Memory B cell (primary cell): ENCODE measurements at regions not wholly inside any gene's neighbourhood (a gene's known extent, or its start where the extent isn't known, plus 50 kb on each side); places are given as distances from the start of the nearest gene placed in this dataset.

Experiments
- ATAC-seq: fragments of 150-1000 bp; cut with Tn5 transposase; 2 replicates; pipeline ENCODE4 v1.10.0; 2021; ENCODE audit warnings: low read depth, mild to moderate bottlenecking, moderate library complexity
- DNase-seq, 2 donors: peaks; one replicate each; pipeline ENCODE4 v3.0.0; 2022; ENCODE audit warnings: low spot score in 2 of 2
- H3K27ac Mint-ChIP-seq: one replicate; pipeline ENCODE4 v1.8.0; 2022; ENCODE audit warnings: mild to moderate bottlenecking, moderate library complexity, mixed read lengths
- H3K27me3 Mint-ChIP-seq: one replicate; pipeline ENCODE4 v1.8.0; 2022; ENCODE audit warnings: mixed read lengths
- H3K36me3 Mint-ChIP-seq: one replicate; pipeline ENCODE4 v1.8.0; 2022; ENCODE audit warnings: mild to moderate bottlenecking, mixed read lengths
- H3K4me1 Mint-ChIP-seq: one replicate; pipeline ENCODE4 v1.8.0; 2022; ENCODE audit warnings: mixed read lengths
- H3K4me3 Mint-ChIP-seq: one replicate; pipeline ENCODE4 v1.8.0; 2022; ENCODE audit warnings: mild to moderate bottlenecking, moderate library complexity, mixed read lengths
- H3K9me3 Mint-ChIP-seq: one replicate; pipeline ENCODE4 v1.8.0; 2022; ENCODE audit warnings: mixed read lengths

GRCh38 chr14:104366931-104367865 is 212.4 kb upstream of the C14orf180 start:
- Mint-ChIP-seq H3K4me1 (peaks cover 3% of the 10 kb centered on the region), H3K36me3 (no peaks in the 10 kb centered on the region), H3K27ac (no peak overlapping the region), H3K4me3 (no peak overlapping the region), H3K27me3 (peaks cover 2% of the 10 kb centered on the region), H3K9me3 (peaks cover 7% of the 10 kb centered on the region)
- DNase-seq (no peak), ATAC-seq (no peak)

- DNase-seq, result no peak
- H3K27ac Mint-ChIP-seq, result no peak overlapping the region
- peaks cover 7% of the 10 kb centered on the region for H3K9me3 Mint-ChIP-seq
- peaks cover 3% of the 10 kb centered on the region for H3K4me1 Mint-ChIP-seq
- H3K27me3 Mint-ChIP-seq, result peaks cover 4% of the 10 kb centered on the region
- no peaks in the 10 kb centered on the region for H3K36me3 Mint-ChIP-seq
- no peak for ATAC-seq
- H3K4me3 Mint-ChIP-seq, result no peak overlapping the region
These were observed 211.5 kb upstream of the C14orf180 start for GRCh38 chr14:104367866-104368750.

- DNase-seq (no peak), ATAC-seq (no peak)
- no peak overlapping the region for H3K27ac Mint-ChIP-seq
- H3K36me3 Mint-ChIP-seq, result no peaks in the 10 kb centered on the region
- peaks cover 6% of the 10 kb centered on the region for H3K27me3 Mint-ChIP-seq
- peaks cover 3% of the 10 kb centered on the region for H3K4me1 Mint-ChIP-seq
- H3K9me3 Mint-ChIP-seq, result peaks cover 7% of the 10 kb centered on the region
- H3K4me3 Mint-ChIP-seq, result no peak overlapping the region
These were observed 210.8 kb upstream of the C14orf180 start for GRCh38 chr14:104368751-104369100.

GRCh38 chr14:104369208-104369607 is 210.4 kb upstream of the C14orf180 start:
- peaks cover 7% of the 10 kb centered on the region for H3K9me3 Mint-ChIP-seq
- H3K36me3 Mint-ChIP-seq, result no peaks in the 10 kb centered on the region
- DNase-seq (no peak), ATAC-seq (no peak)
- H3K27me3 Mint-ChIP-seq, result peaks cover 9% of the 10 kb centered on the region
- H3K4me3 Mint-ChIP-seq, result no peak overlapping the region
- peaks cover 3% of the 10 kb centered on the region for H3K4me1 Mint-ChIP-seq
- H3K27ac Mint-ChIP-seq, result no peak overlapping the region

GRCh38 chr14:104370256-104370870 is 209.2 kb upstream of the C14orf180 start:
- Mint-ChIP-seq H3K4me1 (peaks cover 3% of the 10 kb centered on the region), H3K4me3 (no peak overlapping the region), H3K27ac (no peak overlapping the region), H3K27me3 (peaks cover 12% of the 10 kb centered on the region), H3K36me3 (no peaks in the 10 kb centered on the region), H3K9me3 (peaks cover 4% of the 10 kb centered on the region)
- ATAC-seq (no peak), DNase-seq (no peak)

- peaks cover 3% of the 10 kb centered on the region for H3K4me1 Mint-ChIP-seq
- peaks cover 4% of the 10 kb centered on the region for H3K9me3 Mint-ChIP-seq
- H3K36me3 Mint-ChIP-seq, result no peaks in the 10 kb centered on the region
- DNase-seq, result no peak
- H3K27ac Mint-ChIP-seq, result no peak overlapping the region
- no peak for ATAC-seq
- H3K4me3 Mint-ChIP-seq, result no peak overlapping the region
- H3K27me3 Mint-ChIP-seq, result peaks cover 15% of the 10 kb centered on the region
These were observed 208.5 kb upstream of the C14orf180 start for GRCh38 chr14:104371031-104371430.

GRCh38 chr14:104371917-104372316 is 207.6 kb upstream of the C14orf180 start:
- H3K4me1 Mint-ChIP-seq, result peaks cover 3% of the 10 kb centered on the region
- H3K9me3 Mint-ChIP-seq, result peaks cover 1% of the 10 kb centered on the region
- no peaks in the 10 kb centered on the region for H3K36me3 Mint-ChIP-seq
- no peak overlapping the region for H3K27ac Mint-ChIP-seq
- no peak overlapping the region for H3K4me3 Mint-ChIP-seq
- DNase-seq, result no peak
- H3K27me3 Mint-ChIP-seq, result peaks cover 17% of the 10 kb centered on the region
- ATAC-seq, result no peak

- Mint-ChIP-seq H3K27me3 (peaks cover 17% of the 10 kb centered on the region), H3K27ac (no peak overlapping the region), H3K36me3 (no peaks in the 10 kb centered on the region), H3K9me3 (peaks cover 1% of the 10 kb centered on the region), H3K4me1 (peaks cover 3% of the 10 kb centered on the region), H3K4me3 (no peak overlapping the region)
- DNase-seq (no peak), ATAC-seq (no peak)
These were observed 207.0 kb upstream of the C14orf180 start for GRCh38 chr14:104372390-104373054.

- ATAC-seq, result no peak
- peaks cover 1% of the 10 kb centered on the region for H3K9me3 Mint-ChIP-seq
- H3K4me3 Mint-ChIP-seq, result no peak overlapping the region
- no peak overlapping the region for H3K27ac Mint-ChIP-seq
- H3K4me1 Mint-ChIP-seq, result peaks cover 3% of the 10 kb centered on the region
- H3K27me3 Mint-ChIP-seq, result peaks cover 17% of the 10 kb centered on the region
- H3K36me3 Mint-ChIP-seq, result no peaks in the 10 kb centered on the region
- DNase-seq, result no peak
These were observed 206.3 kb upstream of the C14orf180 start for GRCh38 chr14:104373055-104373854.

- ATAC-seq, result no peak
- H3K27me3 Mint-ChIP-seq, result peaks cover 21% of the 10 kb centered on the region
- no peak overlapping the region for H3K4me3 Mint-ChIP-seq
- H3K9me3 Mint-ChIP-seq, result peaks cover 3% of the 10 kb centered on the region
- H3K4me1 Mint-ChIP-seq, result peaks cover 3% of the 10 kb centered on the region
- no peak for DNase-seq
- no peaks in the 10 kb centered on the region for H3K36me3 Mint-ChIP-seq
- no peak overlapping the region for H3K27ac Mint-ChIP-seq
These were observed 205.5 kb upstream of the C14orf180 start for GRCh38 chr14:104373855-104374717.

- ATAC-seq, result no peak
- Mint-ChIP-seq H3K4me1 (peaks cover 3% of the 10 kb centered on the region), H3K27ac (no peak overlapping the region), H3K9me3 (peaks cover 6% of the 10 kb centered on the region), H3K4me3 (no peak overlapping the region), H3K36me3 (no peaks in the 10 kb centered on the region), H3K27me3 (peaks cover 21% of the 10 kb centered on the region)
- DNase-seq, result no peak
These were observed 204.9 kb upstream of the C14orf180 start for GRCh38 chr14:104374718-104375080.

- no peak for ATAC-seq
- Mint-ChIP-seq H3K27me3 (peaks cover 19% of the 10 kb centered on the region), H3K27ac (no peak overlapping the region)
These were observed 203.9 kb upstream of the C14orf180 start for GRCh38 chr14:104375551-104376201.

More at GRCh38 chr14:104375551-104376201, 203.9 kb upstream of the C14orf180 start:
- Mint-ChIP-seq H3K4me3 (no peak overlapping the region), H3K4me1 (no peaks in the 10 kb centered on the region), H3K9me3 (peaks cover 10% of the 10 kb centered on the region), H3K36me3 (peaks cover 1% of the 10 kb centered on the region)
- DNase-seq, result no peak
